ENCODE measurements at regions not wholly inside any gene's neighbourhood (a gene's known extent, or its start where the extent isn't known, plus 50 kb on each side); places are given as distances from the start of the nearest gene placed in this dataset.

DNA sequence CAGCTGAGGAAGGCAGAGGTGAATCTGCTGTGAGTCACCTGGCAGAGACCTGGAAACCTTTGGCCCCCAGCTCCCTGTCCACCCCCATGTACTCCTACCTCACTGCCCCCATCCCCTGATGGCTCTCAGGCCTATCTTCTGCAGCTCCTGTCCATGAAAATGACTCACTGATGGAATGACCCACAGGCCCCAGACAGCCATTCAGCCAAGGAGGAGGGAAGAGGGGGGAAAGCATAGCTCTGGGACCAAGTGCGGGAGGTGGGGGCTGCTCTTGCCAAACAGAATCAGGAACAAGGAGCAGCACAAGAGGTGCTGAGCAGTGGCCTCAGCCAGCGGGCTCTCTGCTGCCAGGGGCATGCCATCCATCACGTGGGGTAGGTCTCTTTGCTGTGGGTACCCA is 111.4 kb upstream of the C1QTNF9B start:
- DNase-seq (ENCODE audit: low spot score) = no peak

DNA sequence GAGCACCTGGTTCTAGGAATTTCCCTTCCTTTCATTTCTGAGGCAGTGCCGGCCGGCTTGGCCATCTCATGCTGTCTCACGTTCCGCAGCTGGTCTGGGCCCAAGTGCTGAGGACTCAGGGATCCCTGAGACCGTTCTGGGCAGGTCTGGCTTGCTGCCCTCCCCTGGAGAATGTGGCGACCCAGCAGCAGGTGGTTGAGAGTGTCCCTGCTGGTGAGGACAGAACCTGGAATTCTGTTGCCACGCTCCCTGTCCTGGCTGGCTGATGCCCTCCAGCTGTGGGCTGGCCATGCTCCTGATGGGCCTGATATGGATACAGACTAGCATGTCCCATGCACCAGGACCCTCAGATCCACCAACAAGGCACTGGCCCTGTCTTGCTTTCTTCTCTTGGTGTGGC is 114.0 kb upstream of the C1QTNF9B start:
- DNase-seq (ENCODE audit: low spot score) = no peak

DNA sequence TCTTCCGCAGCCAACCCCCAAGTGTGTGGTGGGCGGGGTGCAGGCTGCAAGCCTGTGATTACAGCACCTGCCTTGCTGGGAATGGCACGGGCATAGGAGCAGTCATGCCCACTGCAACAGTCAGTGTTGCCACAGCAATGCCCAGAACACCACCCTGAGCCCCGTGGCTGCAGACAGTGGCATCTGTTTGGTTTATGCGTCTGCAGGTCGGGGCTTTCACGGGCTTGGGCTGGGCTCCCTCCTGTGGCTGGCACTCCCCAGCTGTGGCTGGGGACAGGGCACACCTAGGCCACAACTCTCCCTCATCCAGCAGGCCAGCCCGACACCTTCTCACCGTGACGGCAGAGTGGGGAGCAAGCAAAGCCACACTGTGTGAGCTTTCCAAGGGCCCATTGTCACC is 115.3 kb upstream of the C1QTNF9B start:
- DNase-seq (ENCODE audit: low spot score) = no peak

DNA sequence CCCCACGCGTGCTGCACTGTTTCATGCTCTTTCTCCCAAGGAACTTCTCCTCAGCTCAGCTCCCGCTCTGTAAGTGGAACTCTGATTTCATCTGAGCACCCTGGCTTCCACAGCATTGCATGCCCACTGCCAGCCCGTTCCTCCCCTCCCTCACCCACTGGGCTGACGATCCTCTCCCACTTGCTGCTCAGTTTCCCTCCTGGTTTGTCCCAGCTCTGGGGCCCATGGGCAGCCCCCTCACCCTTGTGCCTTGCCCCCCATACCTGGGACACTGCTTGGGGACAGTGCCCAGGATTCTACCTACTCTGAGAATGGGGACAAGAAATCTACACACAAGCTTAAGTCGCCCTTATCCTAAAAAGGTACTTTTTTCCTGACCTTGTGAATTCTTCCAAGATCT is 115.9 kb upstream of the C1QTNF9B start:
- no peak for DNase-seq (ENCODE audit: low spot score)

DNA sequence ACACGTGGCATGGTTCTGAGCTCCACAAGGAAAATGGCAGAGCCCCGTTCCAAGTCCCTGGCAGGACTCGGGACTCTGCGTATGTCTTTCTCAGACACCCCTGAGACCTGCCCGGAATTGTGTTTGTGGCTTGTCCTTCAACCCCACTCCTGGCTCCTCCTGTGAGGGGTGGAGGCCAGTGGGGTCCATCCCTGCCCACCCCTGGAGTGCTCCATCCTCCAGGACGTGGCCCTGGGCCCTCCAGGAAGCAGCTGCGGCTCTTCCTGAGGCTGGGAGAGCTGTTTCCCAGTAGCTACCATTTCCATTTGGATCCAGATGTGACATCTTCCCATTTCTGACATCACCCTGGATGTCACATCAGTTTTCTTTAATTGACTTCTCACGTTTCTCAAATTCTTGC is 118.7 kb upstream of the C1QTNF9B start:
- no peak for DNase-seq (ENCODE audit: low spot score)

DNA sequence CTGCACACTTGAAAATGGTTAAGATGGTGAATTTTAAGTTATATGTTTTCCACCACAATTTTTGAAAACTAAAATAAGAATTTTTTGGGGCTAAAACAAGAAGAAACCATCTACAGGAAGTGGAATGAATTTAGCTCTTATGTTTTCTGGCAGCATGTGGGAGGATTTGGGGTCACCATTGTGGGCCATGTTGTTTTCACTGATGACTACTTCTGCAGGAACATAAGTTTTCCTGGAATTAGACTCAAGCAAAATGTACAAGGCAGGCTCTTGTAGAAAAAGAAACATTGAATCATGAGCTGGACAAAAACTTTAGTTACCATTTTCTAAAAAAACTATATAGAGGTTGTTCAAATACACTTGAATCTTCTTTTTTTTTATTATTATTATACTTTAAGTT is 125.3 kb upstream of the C1QTNF9B start:
- DNase-seq (ENCODE audit: low spot score) = no peak

DNA sequence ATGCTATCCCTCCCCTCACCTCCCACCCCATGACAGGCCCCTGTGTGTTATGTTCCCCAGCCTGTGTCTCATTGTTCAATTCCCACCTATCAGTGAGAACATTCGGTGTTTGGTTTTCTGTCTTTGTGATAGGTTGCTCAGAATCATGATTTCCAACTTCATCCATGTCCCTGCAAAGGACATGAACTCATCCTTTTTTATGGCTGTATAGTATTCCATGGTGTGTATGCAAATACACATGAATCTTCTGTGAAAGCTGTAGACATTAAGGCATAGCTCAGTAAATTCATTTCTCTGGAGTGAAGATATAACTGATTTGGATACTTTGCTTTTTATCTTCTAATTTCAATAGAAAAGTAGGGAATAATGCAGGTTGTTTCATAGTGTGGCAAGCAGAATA is 125.8 kb upstream of the C1QTNF9B start:
- no peak for DNase-seq (ENCODE audit: low spot score)

DNA sequence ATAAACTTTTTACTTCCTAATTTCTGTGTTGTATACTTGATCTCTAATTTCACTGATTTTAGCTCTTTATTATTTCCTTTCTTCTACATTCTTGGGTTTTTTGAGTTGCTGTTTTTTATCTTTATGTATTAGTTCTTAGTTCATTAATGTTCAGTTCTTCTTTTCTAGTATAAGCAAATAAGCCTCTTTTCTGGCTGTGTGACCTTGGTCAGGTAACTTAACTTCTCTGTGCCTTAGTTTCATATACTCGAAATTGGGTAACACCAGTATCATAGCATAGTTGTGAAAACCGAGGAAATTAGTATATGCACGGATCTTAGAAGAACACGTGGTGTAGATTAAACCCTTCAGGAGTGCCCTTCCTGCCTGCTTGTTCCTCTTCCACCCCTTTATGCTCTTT is 130.2 kb upstream of the C1QTNF9B start:
- no peak for DNase-seq (ENCODE audit: low spot score)

DNA sequence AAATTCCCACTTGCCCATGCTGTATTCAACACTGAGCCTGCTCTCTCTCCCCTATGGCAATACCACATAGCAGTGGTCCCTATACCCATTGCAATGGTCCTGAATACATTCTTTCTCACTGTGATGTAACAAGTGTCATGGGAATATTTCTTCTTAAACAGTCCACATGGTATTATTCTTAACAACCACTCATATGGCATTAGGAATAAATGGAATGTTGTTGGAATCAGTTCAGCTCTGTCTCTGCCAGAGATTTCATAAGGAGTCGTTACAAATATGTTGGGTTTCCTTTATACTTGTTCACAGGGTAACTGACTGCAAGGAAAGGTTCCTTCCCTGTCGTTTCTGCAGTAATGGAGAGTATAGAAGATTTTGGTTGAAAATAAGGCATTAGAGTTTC is 128.3 kb upstream of the SPATA13 start:
- DNase-seq (ENCODE audit: low spot score) = no peak

DNA sequence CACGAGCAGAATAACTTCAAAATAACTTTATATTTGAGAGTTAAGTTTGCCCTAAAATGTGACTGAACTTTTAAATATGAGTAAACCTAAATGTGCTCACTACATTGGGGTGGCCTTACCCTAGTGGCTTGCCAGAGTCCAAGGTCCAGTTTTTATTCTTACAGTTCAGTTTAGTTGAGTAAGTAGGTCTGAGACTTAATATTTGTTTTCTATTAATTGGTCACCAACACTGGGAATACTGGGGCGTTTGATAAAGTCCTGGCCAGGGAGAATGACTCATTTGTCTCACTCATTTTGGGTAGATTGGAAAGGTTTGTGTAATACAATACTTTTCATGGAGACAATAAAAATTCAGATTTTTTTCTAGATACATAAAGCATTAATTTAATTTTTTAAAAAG is 127.8 kb upstream of the SPATA13 start:
- DNase-seq (ENCODE audit: low spot score) = no peak

DNA sequence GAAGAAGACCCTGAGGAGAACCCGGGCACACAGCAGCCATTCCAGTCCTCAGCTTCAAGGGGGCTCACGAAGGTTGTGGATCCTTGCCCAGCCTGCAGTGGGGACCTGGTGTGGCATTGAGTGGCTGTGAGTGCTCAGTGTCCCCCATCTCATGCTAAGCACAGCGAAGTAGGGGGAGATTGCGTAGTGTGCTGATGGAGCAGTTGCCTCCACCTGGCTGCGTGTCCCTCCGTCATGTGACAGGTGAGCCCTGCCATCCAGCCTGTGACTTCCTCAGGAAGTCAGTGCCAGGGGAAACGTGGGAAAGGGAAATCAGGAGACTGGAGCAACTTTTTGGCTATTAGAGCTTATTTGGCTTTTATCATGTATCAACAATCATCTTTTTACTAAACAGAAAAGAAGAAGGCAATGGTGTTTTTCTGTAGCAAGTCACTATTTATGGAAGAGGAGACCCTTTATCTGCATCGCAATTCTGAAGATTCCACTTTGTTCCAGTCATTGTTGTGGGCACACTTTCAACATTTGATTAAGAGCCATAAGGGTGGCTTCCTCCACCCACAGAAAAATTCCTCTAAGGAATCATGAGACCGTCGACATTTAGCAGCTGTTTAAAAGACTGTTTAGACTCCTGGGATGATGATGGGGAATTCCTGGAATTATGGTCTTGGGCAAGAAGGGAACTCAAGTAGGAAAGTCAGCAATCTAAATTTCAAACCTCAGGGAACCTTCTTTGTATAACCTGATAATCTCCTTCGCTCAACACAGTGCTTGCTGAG is 126.8 kb upstream of the SPATA13 start:
- DNase-seq (ENCODE audit: low spot score) = no peak

DNA sequence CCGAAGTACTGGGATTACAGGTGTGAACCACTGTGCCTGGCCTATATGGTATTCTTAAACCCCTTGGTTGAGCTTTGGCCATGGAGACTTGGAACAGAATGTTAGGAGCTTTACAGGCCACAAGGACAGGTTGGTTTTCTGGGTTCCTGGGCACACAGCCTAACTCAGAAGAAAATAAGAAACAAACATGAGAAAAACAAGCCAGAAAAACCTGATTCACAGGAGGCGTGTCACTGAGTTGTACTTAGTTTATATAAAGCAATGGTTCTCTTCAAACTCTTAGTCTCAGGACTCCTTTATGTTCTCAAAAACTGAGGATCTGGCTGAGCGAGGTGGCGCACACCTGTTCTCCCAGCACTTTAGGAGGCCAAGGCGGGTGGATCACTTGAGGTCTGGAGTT is 125.1 kb upstream of the SPATA13 start:
- DNase-seq (ENCODE audit: low spot score) = no peak

DNA sequence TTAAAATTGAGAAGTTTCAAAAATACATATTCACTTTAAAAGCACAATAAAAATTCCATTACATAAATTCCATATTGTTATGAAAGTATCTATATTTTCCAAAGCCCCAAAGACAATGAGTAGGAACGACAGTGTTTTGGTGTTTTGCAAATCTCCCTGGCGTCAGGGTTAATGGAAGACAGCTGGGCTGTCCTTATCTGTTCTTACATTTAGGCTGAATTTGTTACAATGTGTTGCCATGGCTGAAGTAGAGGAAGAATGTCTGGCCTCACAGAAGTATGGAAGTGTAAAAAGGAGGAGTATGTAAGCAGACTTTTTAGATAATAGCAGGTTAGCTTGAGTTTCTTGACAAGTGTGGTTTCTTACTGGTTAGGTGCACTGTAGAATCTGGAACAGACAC is 124.4 kb upstream of the SPATA13 start:
- DNase-seq (ENCODE audit: low spot score) = no peak

DNA sequence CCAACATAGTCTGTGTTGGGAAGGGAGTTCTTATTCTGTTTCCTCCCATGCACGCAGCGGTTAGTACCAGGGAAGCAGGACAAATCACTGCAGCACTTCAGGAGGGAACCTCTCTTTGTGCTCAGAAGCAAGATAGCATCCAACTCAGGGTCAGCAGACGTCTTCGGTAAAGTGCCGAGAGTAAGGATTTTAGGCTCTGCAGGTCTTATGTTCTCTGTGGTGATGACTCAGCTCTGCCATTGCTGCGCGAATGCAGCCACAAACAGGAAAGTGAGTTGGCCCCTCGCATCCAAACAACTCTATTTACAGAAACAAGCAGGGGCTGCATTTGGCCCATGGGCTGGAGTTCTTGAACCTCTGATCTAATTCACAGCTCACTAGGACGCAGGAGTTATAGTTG is 122.1 kb upstream of the SPATA13 start:
- DNase-seq (ENCODE audit: low spot score) = no peak

DNA sequence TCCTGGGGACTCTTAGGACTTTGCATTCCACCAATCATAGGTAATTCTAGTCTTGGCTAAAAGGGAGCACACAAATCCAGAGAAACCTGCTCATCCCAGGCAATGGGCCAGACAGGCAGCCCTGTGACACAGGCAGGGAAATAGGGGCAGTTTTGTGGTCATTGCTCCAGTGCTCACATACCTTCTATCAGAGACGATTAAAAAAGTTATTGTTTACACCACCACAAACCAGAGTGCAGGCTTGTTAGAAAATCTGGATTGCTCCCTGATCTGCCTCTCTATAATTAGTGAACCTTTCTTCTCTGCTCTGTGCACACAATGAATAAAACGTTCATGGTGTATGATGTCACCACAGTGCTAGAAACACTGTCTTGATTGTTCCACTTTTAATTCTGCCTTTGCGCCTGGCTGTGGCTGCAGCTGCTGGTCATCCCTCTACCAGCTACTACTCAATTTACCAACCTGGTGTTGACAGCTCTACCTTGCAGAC is 121.6 kb upstream of the SPATA13 start:
- DNase-seq (ENCODE audit: low spot score) = no peak

DNA sequence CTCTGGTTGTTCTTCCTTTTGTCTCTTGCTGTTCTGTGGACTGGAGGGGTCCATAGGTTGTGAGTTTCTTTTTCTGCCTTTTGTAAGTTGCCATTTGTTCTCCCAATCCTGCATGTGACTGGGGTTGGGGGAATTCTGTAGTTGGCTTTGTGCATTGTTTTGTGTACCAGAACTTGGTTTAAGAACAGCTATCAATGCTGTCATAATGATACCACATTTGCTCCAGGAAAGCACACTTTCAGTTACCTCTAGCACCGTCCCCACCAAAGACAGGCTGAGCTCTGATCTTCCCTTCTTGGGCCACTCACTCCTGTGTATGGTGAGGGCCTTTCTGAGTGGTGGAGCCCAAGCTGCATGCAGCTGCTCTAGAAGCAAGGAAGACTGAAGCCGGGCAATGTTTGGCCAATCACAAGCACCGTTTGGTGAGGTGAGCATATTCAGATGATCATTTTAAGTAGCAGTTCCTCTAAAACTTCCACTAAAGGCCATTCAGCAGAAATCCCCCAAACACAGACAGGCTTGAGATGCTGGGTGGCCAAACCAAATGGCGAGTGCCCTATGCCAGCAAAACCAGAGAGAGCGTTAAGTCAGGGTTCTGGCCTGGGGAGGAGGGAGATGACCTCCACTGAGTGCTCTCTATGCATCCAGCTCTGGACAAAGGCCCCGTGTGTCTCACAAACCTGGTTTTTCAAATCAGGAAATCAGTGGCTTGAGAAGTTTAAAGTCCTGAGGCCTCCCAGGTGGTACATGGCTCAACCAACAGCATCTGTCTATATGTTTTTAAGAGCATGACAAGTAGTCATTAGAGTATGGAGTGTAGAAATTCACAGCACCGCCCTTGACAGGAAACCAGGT is 120.7 kb upstream of the SPATA13 start:
- DNase-seq (ENCODE audit: low spot score) = no peak

DNA sequence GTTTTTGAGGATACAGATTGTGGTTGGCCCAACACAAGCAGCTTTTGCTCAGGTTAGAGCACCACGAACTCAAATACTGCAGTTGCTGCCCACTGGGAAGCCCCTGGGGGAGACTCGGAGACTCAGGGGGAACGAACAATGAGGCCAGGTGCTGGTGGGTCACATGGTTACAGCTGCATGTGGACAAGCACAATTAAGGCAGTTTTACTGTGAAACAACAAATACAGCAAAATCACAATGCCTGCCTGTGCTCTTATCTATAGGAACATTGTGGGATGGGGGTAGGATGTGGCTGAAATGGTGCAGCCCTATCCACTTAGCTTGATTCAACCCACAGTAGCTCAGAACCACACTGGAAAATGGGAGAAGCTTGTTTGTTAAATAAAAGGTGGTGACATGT is 119.7 kb upstream of the SPATA13 start:
- DNase-seq (ENCODE audit: low spot score) = no peak

DNA sequence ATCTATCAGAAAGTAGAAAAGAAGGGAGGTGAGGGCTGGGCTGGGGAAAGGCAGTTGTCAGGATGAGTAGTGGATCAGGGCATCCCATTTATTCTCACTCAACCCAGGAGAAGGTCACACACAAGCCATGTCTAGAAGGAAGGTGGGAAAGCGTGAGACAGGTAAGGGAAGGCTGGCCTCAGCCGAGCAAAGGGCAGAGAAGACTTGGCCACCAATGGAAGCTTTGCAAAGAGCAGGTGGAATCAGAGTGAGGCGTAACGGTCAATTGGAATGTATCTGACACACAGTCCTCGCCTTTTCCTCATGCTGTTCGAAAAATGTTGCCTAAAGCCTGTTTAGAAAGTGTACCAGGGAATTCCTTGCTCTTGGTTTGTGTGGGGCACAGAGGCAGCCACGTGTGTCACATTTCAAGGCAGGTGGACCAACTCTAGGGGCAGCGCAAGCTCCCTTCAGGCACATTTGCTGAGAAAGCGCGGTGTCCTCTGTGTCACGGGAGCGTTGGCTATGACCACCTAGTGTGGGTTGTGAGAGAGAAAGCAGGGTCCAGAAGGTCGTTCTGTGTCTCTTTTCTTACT is 118.8 kb upstream of the SPATA13 start:
- DNase-seq (ENCODE audit: low spot score) = no peak

DNA sequence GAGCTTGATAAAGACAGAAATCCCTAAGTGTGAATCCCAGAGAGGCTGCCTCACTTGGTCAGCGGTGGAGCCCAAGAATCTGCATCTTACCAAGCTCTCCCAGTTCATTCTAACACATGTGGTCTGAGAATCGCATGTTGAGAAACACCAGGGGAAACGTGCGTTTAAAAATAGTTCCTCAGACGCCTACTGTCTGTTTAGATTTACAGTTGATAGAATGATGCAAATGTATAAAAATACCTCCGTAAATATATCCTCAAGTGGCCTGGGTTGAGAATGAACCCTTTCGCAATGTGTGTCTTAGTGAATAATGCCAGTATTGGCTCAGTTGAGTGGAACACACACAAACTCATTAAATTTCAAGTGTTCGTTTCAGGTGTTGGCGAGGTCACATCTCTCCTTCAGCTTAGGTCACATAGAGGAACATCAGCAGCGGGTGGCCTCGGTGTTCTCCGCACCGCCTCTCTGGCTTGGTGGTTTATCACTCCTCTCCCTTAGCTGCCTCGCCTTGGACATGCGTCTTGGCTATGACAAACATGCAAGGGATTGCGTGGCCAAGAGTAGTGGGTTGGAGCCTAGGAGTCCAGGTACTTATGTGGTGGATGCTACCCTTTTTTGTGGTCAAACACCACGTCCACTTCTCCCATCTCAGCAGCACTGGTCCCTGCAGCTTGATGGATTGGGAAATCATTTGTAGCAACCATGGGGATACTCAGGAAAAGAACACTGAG is 117.6 kb upstream of the SPATA13 start:
- DNase-seq (ENCODE audit: low spot score) = no peak

DNA sequence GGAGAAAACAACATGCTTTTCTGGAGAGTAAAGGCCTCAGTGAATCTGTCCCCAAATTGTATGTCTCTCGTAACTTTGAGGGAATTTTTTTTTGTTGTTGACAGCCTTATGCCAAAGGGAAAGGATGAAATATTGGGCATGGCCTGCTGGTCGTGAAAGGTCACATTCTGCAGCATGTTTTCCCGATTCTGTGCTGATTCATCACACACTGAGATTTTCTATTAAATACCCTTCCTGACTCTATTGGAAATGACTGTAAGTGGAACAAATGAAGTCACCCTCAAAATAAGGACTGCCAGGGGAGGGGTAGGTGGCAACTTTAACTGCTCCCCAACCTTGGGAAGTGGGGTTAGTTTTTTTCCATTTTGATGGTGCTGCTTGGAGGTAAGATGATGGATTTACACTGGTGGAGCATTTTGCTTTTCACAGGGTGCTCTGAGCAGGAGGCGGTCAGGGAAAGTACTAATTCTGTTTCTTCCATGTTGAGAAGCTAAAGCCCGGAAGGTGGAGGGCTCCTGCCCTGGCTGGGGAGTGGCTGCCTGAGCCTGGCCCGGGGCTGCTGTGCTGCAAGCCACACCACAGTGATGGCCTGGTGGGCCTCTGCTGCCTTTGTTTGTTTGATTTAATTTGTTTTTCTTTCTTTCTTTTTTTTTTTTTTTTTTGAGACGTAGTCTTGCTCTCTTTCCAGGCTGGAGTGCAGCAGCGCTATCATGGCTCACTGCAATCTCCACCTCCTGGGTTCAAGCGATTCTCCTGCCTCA is 116.8 kb upstream of the SPATA13 start:
- no peak for DNase-seq (ENCODE audit: low spot score)

DNA sequence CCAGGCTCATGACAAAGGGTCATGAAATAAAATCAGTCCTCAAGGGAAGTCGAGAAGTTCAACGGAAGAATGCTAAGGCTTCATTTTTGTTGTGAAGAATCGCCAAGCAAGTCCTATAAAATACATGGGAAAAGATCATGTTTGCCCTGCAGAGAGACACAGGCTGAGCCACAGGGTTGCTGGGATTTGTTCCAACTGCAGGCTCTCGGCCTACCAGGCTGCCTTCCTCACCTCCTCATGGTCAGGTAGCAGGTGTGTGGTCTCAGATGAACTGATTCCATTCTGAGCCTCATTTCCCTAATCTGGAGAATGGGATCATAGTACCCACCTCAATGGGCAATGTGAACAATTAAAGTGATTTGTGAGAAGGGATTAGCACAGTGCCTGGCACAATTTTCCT is 114.9 kb upstream of the SPATA13 start:
- no peak for DNase-seq (ENCODE audit: low spot score)

DNA sequence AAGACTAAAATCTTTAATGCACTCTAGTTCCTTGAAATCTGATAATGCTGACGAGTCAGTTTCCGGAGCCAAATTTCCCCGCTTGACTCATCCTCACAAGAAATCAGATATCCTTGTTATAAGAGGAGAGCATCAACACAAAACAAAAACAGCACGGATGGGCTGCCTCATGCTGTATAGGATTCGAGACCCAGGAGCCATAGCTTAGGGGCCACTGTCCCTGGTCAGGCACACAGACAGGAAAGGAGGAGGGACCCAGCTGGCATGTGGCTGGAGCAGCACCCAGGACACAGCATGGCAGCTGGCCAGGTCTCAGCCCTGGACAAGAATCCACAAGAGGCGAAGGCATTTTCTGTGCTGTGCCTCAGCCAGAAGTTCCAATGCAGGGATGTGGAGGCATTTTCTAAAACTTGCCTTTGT is 110.2 kb upstream of the SPATA13 start:
- no peak for DNase-seq (ENCODE audit: low spot score)

All from CD4-positive, alpha-beta T cell treated with Interleukin-6 at 100 ng/mL for 8 hours (primary cell).